ENCODE measurements at regions not wholly inside any gene's neighbourhood (a gene's known extent, or its start where the extent isn't known, plus 50 kb on each side); places are given as distances from the start of the nearest gene placed in this dataset.

DNA sequence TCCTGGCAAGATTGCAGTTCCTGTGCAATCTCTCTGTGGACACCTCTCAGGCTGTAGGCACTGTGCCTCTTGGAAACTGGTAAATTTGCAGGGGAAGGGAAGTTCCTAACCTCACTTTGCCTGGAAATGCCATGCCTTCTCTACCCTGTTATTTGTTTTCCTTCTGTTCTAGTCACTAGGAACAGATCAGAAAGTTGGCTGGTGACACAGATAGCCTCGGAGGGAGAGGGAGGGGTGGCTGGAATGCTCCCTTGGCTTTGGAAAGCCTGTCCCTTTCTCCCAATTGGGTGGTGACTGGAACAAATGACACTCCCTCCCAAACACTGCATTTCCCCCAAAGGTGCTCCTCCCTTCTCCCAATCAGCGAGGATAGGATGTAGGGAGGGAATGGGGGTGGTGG, 131.5 kb upstream of the F13A1 start:
- H3K4ac ChIP-seq (ENCODE audit: low read depth, low read length): no peak overlapping the region
- H3K23ac ChIP-seq (ENCODE audit: low read length): no peak overlapping the region
- no peak for DNase-seq
- H4K12ac ChIP-seq (ENCODE audit: low read depth, low read length): no peak overlapping the region
- no peak overlapping the region for H3K14ac ChIP-seq (ENCODE audit: low read length)
- WGBS (ENCODE audit: extremely low coverage, insufficient coverage, insufficient read length): no CpG with 5 or more reads among the region's 2 CpGs
- H2BK12ac ChIP-seq (ENCODE audit: low read length): no peak overlapping the region
- no peak overlapping the region for H3K27ac ChIP-seq (ENCODE audit: low read depth, low read length)
- H2BK120ac ChIP-seq (ENCODE audit: insufficient read depth, low read length, poor library complexity): no peak overlapping the region
- H4K91ac ChIP-seq (ENCODE audit: low read depth, low read length): no peak overlapping the region
- H3K4me3 ChIP-seq (ENCODE audit: low read depth, low read length): no peak overlapping the region
- H4K8ac ChIP-seq (ENCODE audit: low read depth, low read length): no peak overlapping the region
- H3K9me3 ChIP-seq (ENCODE audit: insufficient read depth, low read depth, low read length): no peaks in the 10 kb centered on the region
- no peak overlapping the region for H3K9ac ChIP-seq (ENCODE audit: low read length)
- H2BK5ac ChIP-seq (ENCODE audit: low read depth, low read length, poor library complexity): no peak overlapping the region
- no peaks in the 10 kb centered on the region for H3K36me3 ChIP-seq (ENCODE audit: control insufficient read depth in 1 of 2, insufficient read depth in 2 of 2, low read length in 2 of 2)
- H3K79me2 ChIP-seq (ENCODE audit: control insufficient read depth, insufficient read depth, low read length, poor library complexity): no peaks in the 10 kb centered on the region
- no peaks in the 10 kb centered on the region for H3K4me1 ChIP-seq (ENCODE audit: control insufficient read depth in 1 of 2, insufficient read depth in 2 of 2, low read length in 2 of 2)
- no peaks in the 10 kb centered on the region for H3K79me1 ChIP-seq (ENCODE audit: low read length)
- H3K18ac ChIP-seq (ENCODE audit: low read length): no peak overlapping the region
- H3K4me2 ChIP-seq (ENCODE audit: low read length): no peak overlapping the region
- no peaks in the 10 kb centered on the region for H3K27me3 ChIP-seq (ENCODE audit: insufficient read depth, low read length)
- H2AFZ ChIP-seq (ENCODE audit: insufficient read depth, low read length, poor library complexity): no peak overlapping the region
- no peak overlapping the region for H2AK5ac ChIP-seq (ENCODE audit: low read length)

DNA sequence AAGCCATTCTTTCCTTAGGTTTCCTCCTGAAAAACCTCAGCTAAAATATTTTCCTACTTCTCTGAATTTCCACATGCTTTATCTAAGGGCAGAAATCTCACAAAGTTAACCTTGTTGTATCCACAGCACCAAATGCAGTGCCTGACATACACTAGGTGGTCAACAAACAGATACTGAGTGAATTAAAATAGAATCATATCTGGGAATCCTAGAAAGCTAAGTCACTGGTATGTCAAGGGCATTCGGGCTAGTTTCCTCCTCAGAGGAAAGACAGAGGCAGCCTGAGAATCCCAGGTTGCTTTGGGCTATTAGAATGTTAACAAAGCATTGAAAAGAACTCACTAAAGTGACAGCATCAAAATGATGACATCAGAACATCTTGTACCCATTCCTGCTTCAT, 132.7 kb upstream of the F13A1 start:
- H4K8ac ChIP-seq (ENCODE audit: low read depth, low read length): no peak overlapping the region
- no CpG with 5 or more reads among the region's 1 CpG for WGBS (ENCODE audit: extremely low coverage, insufficient coverage, insufficient read length)

DNA sequence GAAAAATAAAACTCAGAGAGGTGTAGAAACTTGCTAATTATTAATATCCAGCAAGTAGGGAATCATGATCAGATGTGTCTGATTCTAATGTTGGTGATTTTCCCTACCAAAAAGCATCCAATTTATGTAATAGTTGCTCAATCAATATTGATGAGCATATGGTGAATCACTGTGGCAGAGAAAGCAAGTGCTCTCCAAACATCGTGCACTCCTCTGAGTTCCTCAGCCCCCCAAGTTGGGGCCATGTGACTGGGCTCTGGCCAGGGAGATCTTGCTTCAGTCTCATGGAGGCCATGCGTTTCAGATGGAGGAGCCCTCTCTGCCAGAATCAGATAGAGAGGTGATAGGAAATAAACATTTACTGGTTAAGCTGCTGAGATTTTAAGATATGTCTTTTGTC, 133.2 kb upstream of the LY86 start:
- DNase-seq: no peak
- no CpG with 5 or more reads among the region's 2 CpGs for WGBS (ENCODE audit: extremely low coverage, insufficient coverage, insufficient read length)
- H3K79me1 ChIP-seq (ENCODE audit: low read length): no peaks in the 10 kb centered on the region
- H2BK120ac ChIP-seq (ENCODE audit: insufficient read depth, low read length, poor library complexity): no peak overlapping the region
- no peak overlapping the region for H4K8ac ChIP-seq (ENCODE audit: low read depth, low read length)
- no peaks in the 10 kb centered on the region for H3K4me1 ChIP-seq (ENCODE audit: control insufficient read depth in 1 of 2, insufficient read depth in 2 of 2, low read length in 2 of 2)
- no peak overlapping the region for H3K4me2 ChIP-seq (ENCODE audit: low read length)
- H3K36me3 ChIP-seq (ENCODE audit: control insufficient read depth in 1 of 2, insufficient read depth in 2 of 2, low read length in 2 of 2): no peaks in the 10 kb centered on the region
- H2BK12ac ChIP-seq (ENCODE audit: low read length): no peak overlapping the region
- no peak overlapping the region for H3K27ac ChIP-seq (ENCODE audit: low read depth, low read length)
- no peak overlapping the region for H3K4me3 ChIP-seq (ENCODE audit: low read depth, low read length)
- H4K91ac ChIP-seq (ENCODE audit: low read depth, low read length): no peak overlapping the region
- no peak overlapping the region for H3K23ac ChIP-seq (ENCODE audit: low read length)
- no peaks in the 10 kb centered on the region for H3K27me3 ChIP-seq (ENCODE audit: insufficient read depth, low read length)
- H2BK5ac ChIP-seq (ENCODE audit: low read depth, low read length, poor library complexity): no peak overlapping the region
- no peaks in the 10 kb centered on the region for H3K79me2 ChIP-seq (ENCODE audit: control insufficient read depth, insufficient read depth, low read length, poor library complexity)
- H3K18ac ChIP-seq (ENCODE audit: low read length): no peak overlapping the region
- no peak overlapping the region for H2AFZ ChIP-seq (ENCODE audit: insufficient read depth, low read length, poor library complexity)
- no peak overlapping the region for H3K4ac ChIP-seq (ENCODE audit: low read depth, low read length)
- H3K9ac ChIP-seq (ENCODE audit: low read length): no peak overlapping the region
- H2AK5ac ChIP-seq (ENCODE audit: low read length): no peak overlapping the region
- H3K9me3 ChIP-seq (ENCODE audit: insufficient read depth, low read depth, low read length): no peaks in the 10 kb centered on the region
- H3K14ac ChIP-seq (ENCODE audit: low read length): no peak overlapping the region
- H4K12ac ChIP-seq (ENCODE audit: low read depth, low read length): no peak overlapping the region

More for the DNA sequence above, 132.7 kb upstream of the F13A1 start:
- Histone ChIP-seq H2AK5ac (ENCODE audit: low read length) (no peak overlapping the region), H3K18ac (ENCODE audit: low read length) (no peak overlapping the region), H3K9me3 (ENCODE audit: insufficient read depth, low read depth, low read length) (no peaks in the 10 kb centered on the region), H3K23ac (ENCODE audit: low read length) (no peak overlapping the region), H3K14ac (ENCODE audit: low read length) (no peak overlapping the region), H4K91ac (ENCODE audit: low read depth, low read length) (no peak overlapping the region), H3K9ac (ENCODE audit: low read length) (no peak overlapping the region), H2AFZ (ENCODE audit: insufficient read depth, low read length, poor library complexity) (no peak overlapping the region), H3K27me3 (ENCODE audit: insufficient read depth, low read length) (no peaks in the 10 kb centered on the region), H3K4me3 (ENCODE audit: low read depth, low read length) (no peak overlapping the region), H2BK120ac (ENCODE audit: insufficient read depth, low read length, poor library complexity) (no peak overlapping the region), H3K79me2 (ENCODE audit: control insufficient read depth, insufficient read depth, low read length, poor library complexity) (no peaks in the 10 kb centered on the region), H2BK12ac (ENCODE audit: low read length) (no peak overlapping the region), H3K4me1 (ENCODE audit: control insufficient read depth in 1 of 2, insufficient read depth in 2 of 2, low read length in 2 of 2) (no peaks in the 10 kb centered on the region), H4K12ac (ENCODE audit: low read depth, low read length) (no peak overlapping the region), H3K36me3 (ENCODE audit: control insufficient read depth in 1 of 2, insufficient read depth in 2 of 2, low read length in 2 of 2) (no peaks in the 10 kb centered on the region), H2BK5ac (ENCODE audit: low read depth, low read length, poor library complexity) (no peak overlapping the region), H3K79me1 (ENCODE audit: low read length) (no peaks in the 10 kb centered on the region), H3K27ac (ENCODE audit: low read depth, low read length) (no peak overlapping the region), H3K4me2 (ENCODE audit: low read length) (no peak overlapping the region), H3K4ac (ENCODE audit: low read depth, low read length) (no peak overlapping the region)
- DNase-seq: no peak

DNA sequence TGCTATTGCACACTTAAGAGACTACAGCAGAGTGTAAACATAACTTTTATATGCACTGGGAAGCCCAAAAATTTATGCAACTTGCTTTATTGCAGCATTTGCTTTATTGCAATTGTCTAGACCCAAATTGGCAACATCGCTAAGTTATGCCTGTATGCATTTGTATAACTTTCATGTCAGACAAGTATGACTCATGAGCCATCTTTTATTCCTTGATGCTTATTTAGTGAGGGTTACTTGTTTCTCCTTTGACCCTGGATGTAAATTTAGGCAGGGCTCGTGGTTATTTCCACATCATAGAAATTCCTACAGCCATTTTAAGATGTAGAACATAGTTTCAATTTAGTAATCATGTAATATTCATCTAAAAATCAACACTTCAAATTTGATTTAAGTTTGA, 130.3 kb upstream of the LY86 start:
- Histone ChIP-seq H3K9ac (ENCODE audit: low read length) (no peak overlapping the region), H3K9me3 (ENCODE audit: insufficient read depth, low read depth, low read length) (no peaks in the 10 kb centered on the region), H2AFZ (ENCODE audit: insufficient read depth, low read length, poor library complexity) (no peak overlapping the region), H3K18ac (ENCODE audit: low read length) (no peak overlapping the region), H3K79me1 (ENCODE audit: low read length) (no peaks in the 10 kb centered on the region), H3K23ac (ENCODE audit: low read length) (no peak overlapping the region), H3K27me3 (ENCODE audit: insufficient read depth, low read length) (no peaks in the 10 kb centered on the region), H2BK5ac (ENCODE audit: low read depth, low read length, poor library complexity) (no peak overlapping the region), H3K4me1 (ENCODE audit: control insufficient read depth in 1 of 2, insufficient read depth in 2 of 2, low read length in 2 of 2) (no peaks in the 10 kb centered on the region), H2BK12ac (ENCODE audit: low read length) (no peak overlapping the region), H4K12ac (ENCODE audit: low read depth, low read length) (no peak overlapping the region), H4K8ac (ENCODE audit: low read depth, low read length) (no peak overlapping the region), H3K4me3 (ENCODE audit: low read depth, low read length) (no peak overlapping the region), H4K91ac (ENCODE audit: low read depth, low read length) (no peak overlapping the region), H3K79me2 (ENCODE audit: control insufficient read depth, insufficient read depth, low read length, poor library complexity) (no peaks in the 10 kb centered on the region), H3K4me2 (ENCODE audit: low read length) (no peak overlapping the region), H2BK120ac (ENCODE audit: insufficient read depth, low read length, poor library complexity) (no peak overlapping the region), H3K14ac (ENCODE audit: low read length) (no peak overlapping the region), H2AK5ac (ENCODE audit: low read length) (no peak overlapping the region), H3K4ac (ENCODE audit: low read depth, low read length) (no peak overlapping the region), H3K36me3 (ENCODE audit: control insufficient read depth in 1 of 2, insufficient read depth in 2 of 2, low read length in 2 of 2) (no peaks in the 10 kb centered on the region), H3K27ac (ENCODE audit: low read depth, low read length) (no peak overlapping the region)
- WGBS (ENCODE audit: extremely low coverage, insufficient coverage, insufficient read length): no CpG with 5 or more reads among the region's 2 CpGs
- no peak for DNase-seq

Measured in trophoblast cell (in vitro differentiated cells and primary cell).